ENCODE measurements at regions not wholly inside any gene's neighbourhood (a gene's known extent, or its start where the extent isn't known, plus 50 kb on each side); places are given as distances from the start of the nearest gene placed in this dataset.
"Not testable (repeated sequence)": the region's sequence is repeated elsewhere in the genome, so short reads cannot be mapped to it uniquely, and the experiment has no call there.

DNA sequence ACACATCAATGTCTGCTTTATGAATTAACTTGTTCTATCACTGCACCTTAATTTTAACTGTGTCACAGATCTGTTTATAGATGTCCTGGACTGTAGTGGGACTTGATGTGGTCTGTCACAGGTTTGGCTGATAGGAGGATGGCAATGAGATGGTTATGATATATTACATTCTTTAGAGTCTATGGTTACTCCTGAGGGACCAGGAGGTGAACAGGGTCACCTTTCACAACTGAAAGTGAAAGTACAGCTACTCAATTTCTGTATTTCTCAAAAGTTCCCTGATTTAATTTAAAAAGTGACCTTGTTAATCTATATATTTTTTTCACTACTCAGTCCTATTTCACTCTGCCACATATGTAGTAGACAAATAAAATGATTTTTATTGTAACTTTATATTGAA lies 1284.1 kb upstream of the GYPC start:
- no peak for DNase-seq

GRCh38 chr2:125373293-125373692 lies 1282.7 kb upstream of the GYPC start:
- DNase-seq, result no peak

DNA sequence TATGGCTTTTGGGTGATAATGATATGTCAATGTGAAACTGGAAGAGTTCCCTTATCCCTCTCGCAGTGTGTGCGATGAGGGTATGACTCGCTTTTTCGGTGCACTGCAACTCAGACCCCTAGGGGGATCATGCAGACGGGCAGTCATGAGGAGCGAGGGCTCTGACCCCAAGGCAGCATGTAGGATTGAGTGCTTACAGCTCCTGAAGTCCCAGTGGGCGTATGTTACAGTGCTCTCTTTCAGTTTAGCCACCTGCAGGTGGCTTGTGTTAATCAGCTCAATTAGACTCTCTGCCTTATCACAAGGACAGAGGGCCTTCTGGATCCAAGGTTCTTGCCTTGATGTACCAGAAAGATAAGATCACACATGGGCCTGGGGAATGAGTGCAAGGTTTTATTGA lies 1269.9 kb upstream of the GYPC start:
- peak; percentile 16 for DNase-seq

DNA sequence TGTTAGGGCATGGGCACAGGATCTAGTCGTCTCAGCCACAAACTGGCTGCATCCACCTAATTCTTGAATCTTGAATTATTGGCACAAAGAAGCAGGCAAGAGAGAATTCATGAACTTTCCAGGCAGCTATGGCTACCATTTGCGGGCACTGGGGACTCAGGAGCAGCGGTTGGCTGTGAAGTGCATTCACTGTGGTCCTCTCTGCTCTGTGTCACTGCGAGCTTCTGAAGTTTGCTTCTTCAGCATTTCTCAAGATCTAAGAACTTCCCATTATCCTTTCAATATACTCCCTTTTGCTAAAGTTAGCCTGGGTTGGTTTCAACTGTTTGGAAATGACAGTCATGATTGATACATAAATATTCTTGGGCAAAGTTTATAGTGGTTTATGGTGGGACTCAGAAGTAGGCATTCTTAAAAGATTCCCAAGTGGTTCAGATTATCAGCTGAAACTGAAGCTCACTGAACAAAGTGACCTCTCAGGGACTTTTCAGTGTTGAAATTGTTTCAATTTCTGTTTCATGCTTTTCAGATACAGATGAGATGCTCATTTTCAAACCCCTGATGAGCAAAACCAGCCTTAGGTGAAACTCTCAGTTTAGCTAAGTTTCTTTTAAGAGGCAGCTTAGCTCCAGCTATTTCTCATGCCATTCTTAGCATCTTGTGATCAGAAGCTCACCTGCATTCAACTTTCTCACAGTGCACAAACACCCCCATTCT lies 1258.3 kb upstream of the GYPC start:
- no peak for DNase-seq

- DNase-seq, result no peak
These were observed 1257.0 kb upstream of the GYPC start for GRCh38 chr2:125398738-125399524.

DNA sequence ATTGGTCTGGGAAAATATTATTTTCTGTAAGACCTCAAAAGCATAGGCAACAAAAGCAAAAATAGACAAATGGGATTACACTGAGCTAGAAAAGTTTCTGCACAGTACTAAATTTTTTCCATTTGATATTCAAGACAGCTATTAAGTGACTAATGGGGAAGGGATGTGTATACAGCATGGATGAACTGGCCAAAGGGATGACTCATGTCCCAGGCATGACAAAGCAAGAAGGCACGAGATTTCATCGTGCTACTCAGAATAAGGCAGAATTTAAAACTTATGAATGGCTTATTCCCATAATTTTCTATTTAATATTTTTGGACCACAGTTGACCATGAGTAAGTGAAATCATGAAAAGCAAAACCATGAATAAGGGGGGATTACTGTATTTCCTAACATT lies 1250.1 kb upstream of the GYPC start:
- DNase-seq, result no peak

- DNase-seq, result no peak
These were observed 1247.0 kb upstream of the GYPC start for GRCh38 chr2:125408874-125409538.

DNA sequence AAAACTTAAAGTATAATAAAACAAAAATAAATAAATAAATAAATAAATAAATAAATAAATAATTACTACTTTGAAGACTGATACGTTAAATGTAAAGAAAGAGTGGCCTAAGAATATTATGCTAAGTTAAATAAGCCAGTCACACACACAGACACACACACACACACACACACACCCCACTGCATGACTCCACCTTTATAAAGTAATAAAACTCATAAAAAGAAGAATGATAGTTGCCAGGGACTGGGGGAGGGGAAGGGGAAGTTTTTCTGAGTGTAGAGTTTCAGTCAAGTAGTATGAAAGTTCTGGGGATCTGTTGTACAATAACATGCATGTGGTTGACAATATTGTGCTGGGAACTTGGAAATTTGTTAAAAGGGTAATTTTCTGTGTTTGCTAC lies 1237.5 kb upstream of the GYPC start:
- DNase-seq, result no peak

GRCh38 chr2:125422198-125422770 lies 1233.7 kb upstream of the GYPC start:
- not testable (repeated sequence) for DNase-seq

DNA sequence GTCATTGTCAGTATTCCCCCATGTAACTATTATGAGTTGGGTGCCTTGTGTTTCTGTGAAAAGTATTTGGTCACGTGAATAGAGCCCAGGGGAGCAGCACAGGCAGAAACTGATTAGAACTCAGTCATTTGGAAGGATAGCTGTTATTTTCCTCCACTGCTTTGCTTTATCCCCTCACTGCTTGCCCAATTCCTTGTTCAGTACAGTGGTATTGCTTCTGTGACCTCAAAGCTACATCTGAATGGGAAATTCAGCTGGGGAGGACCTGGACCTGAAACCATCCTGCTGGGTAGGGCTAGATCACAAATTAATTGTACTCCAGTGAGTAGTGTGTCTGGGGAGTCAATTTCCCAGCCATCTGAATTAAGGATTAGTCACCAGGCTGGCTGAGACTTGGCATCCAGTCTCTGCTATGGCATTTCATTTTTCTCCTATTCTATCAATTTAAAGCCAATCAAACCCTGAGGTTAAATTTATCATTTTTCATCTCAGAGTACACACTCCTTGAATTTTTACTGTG lies 1231.6 kb upstream of the GYPC start:
- DNase-seq, result peak; percentile 69

- no peak for DNase-seq
These were observed 1228.1 kb upstream of the GYPC start for GRCh38 chr2:125427721-125428315.

DNA sequence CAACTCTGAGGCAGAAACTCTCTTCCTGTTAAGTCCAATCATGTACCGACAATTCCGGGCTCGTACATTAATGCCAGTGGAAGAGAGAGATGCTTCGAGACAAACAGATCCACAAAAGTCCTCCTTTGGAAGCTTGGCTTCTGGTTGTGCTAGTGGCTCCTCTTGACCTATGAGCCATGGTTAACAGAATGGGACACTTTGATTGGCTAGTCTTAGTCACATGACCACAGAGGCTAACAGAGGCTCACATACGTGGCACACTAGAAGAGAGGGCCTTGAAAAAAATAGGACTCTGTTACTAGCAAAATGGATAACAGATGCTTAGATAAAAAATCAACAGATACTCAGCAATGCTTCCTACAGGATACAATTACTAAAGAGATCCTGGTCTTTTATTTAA lies 1211.9 kb upstream of the GYPC start:
- DNase-seq, result peak; percentile 39

DNA sequence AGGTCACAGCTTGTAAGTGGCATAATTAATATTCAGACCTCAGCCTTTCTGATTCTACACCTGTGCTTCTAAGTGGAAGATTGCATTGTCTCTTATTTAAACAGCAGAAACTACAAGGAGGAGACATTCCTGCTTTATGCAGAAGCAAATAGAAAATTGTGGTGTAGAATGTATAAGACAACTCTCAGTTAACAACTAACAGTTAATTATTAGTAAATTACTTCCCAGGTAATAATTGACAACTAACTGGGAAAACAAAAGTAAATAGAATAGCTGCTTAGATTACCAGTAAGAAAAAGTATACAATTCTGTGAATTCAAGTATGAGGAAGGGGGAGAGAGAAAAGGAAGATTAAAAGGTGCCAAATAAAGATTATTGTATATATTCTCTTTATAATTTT lies 1210.5 kb upstream of the GYPC start:
- no peak for DNase-seq

GRCh38 chr2:125450092-125450491 lies 1205.9 kb upstream of the GYPC start:
- no peak for DNase-seq

- DNase-seq, result no peak
These were observed 1200.8 kb upstream of the GYPC start for GRCh38 chr2:125455110-125455509.

DNA sequence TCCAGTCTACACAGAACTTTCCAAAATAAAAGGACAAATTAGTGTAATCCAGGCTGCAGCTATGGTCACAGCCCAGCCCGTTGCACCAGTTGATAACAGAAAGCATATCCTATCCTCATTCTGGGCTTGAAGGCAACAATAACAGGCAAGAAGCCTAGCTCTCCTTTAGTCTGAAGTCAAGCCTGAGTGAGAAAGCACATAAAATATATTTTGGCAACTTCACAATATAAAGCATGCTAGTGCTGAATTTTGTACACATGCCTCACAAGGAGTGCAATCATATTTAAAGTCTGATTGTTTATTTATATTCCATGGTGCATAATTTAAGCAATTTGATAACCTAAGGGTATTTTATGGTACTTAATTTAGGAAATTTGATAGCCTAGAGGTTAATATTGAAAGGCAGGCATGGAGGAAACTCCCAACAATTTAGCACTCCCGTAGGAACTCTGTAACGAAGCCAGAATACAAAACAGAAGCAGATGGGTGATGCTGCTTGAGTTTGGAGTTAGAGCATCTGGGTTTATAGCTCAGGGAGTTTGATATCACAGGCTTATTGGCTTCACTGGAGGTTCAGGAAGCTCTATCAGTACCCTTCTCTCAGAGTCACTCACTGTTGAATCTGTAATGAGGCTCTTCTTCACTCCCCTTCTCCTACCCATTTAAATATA lies 1199.1 kb upstream of the GYPC start:
- peak; percentile 96 for DNase-seq

- DNase-seq, result peak; percentile 37
These were observed 1184.0 kb upstream of the GYPC start for GRCh38 chr2:125471963-125472362.

- no peak for DNase-seq
These were observed 1176.8 kb upstream of the GYPC start for GRCh38 chr2:125479143-125479636.

- no peak for DNase-seq
These were observed 1165.7 kb upstream of the GYPC start for GRCh38 chr2:125490308-125490707.

GRCh38 chr2:125491663-125492062 lies 1164.3 kb upstream of the GYPC start:
- no peak for DNase-seq

- DNase-seq, result no peak
These were observed 1143.6 kb upstream of the GYPC start for GRCh38 chr2:125512313-125512712.

DNA sequence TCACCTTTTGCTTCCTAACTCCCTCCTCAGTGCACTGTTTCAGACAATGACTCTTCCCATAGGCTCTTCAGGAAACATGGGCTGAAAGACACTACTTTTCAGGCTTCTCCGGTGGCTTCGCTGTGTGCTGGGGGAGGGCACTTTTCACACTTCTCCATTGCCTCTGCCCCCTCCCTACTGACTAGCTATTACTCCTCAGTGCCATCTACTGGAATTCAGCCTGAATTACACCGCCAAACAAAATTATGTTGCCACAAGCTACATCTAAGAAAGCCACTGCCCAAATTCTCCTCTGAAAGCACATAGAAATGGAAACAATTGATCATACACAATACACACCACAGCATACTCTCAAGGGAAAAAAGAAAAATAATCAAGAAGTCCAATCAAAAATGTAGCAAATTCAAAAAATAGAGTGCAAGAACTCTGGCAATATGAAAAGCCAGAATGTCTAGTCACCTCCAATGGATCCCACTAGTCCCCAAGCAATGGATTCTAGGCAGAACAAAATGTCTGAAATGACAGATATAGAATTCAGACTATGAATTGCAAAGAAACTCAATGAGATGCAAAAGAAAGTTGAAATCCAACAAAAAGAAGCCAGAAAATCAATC lies 1139.4 kb upstream of the GYPC start:
- peak; percentile 47 for DNase-seq

All from NCI-H2171 treated with DMSO at 0.1 percent for 48 hours (cell line).